HG03159 (cell line): ENCODE measurements at regions not wholly inside any gene's neighbourhood (a gene's known extent, or its start where the extent isn't known, plus 50 kb on each side); places are given as distances from the start of the nearest gene placed in this dataset.
"Not testable (repeated sequence)": the region's sequence is repeated elsewhere in the genome, so short reads cannot be mapped to it uniquely, and the experiment has no call there.

Source experiments
- ATAC-seq: cut with Tn5 transposase; IDR thresholded peaks from one replicate; pipeline ENCODE4 v1.9.1; 2021; ENCODE audit warnings: mild to moderate bottlenecking, moderate library complexity; ENCODE audit not compliant: unreplicated experiment

DNA sequence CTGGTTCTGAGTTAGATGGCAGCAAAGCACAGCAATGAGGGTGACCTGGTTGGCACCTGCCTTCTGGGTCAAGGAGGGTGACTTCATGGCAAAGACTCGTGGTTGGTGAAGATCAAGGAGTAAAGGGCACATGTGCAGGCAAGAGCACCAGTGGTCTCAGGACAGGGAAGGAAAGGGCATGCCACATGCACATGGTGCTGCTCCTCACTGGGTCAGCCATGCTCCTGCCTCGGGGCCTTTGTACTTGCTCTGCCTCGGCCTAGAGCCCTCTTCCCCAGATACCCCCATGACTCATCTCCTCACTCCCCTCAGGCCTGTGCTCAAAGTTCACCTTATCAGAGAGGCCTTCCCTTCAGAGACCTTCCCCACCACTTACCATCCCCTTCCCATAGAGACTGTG lies 106.7 kb upstream of the KDM7A start:
- ATAC-seq = no peak

DNA sequence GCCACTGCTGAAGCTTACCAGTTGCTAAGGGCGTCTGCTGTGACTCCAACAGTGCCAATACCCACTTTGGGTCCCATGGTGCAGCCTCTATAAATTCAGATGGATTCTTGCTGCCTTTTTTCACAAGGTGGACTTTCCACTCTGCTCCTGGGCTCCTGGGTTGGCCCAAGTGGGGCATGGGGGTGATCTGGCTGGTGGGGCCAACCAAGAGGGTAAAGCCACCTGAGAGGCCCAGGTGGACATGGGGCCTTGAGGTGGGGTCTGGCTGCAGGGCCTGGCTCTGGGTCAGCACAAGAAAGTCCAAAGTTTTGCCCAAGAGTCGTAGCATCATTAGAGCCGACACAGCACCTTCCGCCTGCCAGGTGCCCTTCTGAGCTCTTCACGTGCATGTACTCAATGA lies 105.2 kb upstream of the KDM7A start:
- no peak for ATAC-seq

DNA sequence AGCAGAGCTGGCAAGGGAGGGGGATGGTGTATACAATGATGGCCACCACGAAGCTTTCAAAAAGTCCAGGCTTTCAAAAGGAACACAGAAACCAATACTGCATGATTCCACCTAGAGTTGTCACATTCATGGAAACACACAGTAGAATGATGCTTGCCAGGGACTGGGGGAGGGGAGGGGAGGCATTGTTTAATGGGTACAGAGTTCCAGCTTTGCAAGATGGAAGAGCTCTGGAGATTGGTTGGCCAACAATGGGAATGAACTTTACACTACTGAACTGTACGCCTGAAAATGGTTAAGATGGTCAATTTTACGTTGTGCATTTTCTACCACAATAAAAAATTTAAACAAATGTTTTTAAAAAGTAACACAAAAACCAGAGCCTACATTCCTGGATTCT lies 104.5 kb upstream of the KDM7A start:
- ATAC-seq = no peak

DNA sequence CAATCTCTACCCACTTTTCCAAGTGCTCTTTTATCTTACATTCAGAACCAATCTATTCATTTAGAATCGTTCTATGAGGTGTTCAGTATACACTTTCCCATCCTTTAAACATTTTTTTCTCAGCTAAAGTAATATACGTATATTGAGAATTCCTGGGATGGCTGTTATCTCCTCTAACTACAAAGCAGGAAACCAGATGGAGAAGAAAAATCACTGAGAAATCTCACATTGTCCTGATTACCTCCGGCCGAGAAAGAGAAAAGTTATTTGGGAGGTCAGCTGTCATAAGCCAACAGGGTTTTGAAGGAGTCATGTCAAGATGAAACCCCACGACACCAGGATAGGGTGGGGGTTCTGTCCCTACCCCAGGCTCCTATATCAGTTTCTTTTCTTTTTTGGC lies 99.2 kb upstream of the KDM7A start:
- no peak for ATAC-seq

DNA sequence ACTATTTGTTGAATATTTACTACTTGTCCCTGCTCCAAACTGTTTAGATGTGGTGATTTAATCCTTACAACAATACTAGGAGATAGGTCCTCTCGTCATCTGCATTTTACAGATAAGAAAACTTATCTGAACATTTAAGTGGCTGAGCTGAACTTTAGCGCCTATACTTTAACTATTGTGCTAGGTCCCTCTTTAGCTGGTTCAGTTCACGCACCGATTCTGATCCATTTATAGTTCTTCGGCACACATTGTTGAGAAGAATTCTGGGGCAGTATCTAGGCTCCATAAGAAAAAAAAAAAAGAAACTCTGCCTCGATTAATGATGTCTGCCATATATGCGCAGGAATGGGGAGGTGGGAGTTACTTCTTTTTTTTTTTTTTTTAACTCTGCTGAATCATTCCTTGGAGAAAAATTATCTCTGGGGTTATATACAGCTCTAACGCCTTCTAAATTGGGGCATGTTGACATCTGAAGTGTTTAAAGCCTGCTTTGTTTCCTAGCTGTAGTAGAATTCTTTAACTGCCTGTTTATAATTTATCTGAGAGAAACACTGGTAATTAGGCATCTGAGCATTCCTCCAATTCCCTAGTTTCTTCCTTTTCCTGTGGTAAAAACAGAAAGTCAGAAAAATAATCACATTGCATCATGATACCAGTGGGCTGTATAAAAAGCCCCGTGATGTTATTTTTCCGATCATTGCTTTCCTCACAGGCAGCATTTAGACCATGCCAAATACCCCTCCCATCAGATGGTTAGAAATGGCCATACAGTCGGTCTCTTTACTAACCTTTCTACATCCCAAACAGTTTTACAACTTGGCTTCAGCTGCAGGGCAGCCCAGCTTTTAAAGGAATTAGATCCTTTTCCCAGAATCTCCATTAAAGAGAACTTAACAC lies 98.5 kb upstream of the KDM7A start:
- ATAC-seq = no peak

DNA sequence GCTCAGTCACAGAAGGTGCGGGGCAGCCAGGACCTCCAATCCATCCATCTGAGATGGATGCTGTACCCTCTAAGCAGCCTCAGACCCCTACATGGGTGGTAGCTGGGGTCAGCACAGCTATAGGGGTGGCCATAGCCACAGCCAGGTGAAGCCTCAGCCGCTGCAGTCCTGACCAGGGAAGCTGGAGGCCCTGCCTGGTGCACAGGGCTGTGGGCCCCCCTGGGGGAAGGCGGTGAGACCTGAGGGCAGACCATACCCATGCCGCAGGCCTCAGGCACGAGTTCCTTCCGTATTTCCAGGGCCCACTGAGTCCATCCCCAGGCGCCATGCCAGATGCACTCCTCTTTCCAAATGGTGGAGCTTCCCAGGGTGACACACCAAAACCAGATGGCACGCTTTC lies 96.6 kb upstream of the KDM7A start:
- ATAC-seq = no peak

DNA sequence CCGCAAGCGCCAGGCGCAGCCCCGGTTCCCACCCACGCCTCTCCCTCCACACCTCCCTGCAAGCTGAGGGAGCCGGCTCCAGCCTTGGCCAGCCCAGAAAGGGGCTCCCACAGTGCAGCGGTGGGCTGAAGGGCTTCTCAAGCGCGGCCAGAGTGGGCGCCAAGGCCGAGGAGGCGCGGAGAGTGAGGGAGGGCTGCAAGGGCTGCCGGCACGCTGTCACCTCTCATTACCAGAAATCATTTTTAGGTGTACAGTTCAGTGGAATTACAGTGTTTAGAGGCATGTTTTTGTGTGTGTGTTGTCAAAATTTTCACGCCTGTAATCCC lies 94.8 kb upstream of the KDM7A start:
- not testable (repeated sequence) for ATAC-seq

DNA sequence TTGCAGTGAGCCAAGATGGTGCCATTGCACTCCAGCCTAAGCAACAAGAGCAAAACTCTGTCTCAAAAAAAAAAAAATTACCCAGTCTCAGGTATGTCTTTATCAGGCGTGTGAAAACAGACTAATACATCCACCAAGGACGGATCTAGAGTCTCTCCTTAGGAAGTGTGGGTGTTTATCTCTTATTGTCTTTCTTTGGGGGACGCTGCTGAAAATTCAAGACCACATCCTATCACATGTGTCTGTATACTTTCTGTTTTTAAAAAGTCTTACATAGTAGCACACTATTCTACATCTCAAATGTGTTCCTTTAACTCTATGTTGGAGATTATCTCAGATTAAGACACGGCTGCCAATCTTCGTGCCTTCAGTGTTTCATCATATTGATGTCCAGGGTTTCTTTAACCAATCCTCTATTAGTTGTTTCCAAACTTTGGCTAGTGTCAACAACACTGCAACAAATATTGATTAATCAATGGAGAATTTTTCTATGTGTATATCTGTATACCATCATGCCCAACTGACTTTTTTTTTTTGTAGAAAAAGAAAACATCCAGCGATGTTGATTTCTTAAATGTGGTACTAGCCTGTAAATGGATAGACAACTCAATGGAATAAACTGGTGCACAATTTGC lies 92.3 kb upstream of the KDM7A start:
- no peak for ATAC-seq

DNA sequence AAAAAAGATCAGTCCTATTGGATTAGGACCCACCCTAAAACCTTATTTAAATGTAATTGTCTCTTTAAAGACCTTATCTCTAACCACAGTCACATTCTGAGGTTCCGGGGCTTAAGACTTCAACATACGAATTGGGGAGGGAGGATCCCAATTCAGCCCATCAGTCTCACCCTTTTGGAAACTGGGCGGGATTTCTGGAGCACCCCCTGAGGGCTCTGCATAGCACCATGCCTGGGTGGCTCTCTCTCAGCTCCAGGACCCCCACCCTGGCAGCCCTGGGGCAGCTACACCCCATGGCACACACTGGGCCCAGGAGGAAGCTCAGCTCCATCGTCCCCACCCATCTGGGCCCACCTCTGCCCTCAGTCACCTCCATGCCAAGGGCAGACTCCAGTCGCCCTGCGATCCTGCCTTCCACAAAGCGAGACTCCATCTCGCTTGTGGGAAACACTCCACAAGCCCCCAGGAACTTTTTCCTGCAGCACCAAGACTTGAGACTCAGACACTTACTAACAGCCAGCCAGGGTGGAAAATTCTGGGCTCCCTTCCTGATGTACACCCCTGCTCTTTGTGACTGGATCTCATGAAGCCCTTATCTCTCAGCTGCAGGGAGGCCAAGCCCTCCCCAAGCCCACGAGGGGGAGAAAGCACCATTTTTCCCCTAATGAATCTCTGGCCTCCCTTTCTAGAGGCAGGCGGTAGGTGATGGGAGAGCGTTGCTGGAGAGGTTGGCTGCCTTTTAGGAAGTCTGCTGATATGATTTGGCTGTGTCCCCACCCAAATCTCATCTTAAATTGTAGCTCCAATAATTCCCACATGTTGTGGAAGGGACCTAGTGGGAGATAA lies 90.8 kb upstream of the KDM7A start:
- ATAC-seq = no peak

DNA sequence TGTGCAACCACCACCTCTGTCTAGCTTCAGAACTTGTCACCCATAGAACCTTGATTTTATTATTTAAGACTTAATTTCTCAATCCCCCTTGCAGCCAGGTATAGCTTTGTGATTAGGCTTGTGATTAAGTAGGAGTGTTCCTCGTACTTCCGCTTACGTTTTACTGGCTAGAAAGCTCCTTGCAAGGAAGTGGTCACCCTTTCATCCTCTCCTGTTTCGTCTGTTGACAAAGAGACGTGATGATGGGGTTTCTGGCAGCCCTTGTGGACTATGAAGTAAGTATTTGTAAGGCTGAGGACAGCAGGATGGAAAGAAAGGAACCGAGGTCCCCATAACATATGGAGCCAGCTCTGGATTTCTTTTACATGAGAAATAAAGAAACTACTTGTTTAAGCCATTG lies 86.5 kb upstream of the KDM7A start:
- ATAC-seq = no peak

DNA sequence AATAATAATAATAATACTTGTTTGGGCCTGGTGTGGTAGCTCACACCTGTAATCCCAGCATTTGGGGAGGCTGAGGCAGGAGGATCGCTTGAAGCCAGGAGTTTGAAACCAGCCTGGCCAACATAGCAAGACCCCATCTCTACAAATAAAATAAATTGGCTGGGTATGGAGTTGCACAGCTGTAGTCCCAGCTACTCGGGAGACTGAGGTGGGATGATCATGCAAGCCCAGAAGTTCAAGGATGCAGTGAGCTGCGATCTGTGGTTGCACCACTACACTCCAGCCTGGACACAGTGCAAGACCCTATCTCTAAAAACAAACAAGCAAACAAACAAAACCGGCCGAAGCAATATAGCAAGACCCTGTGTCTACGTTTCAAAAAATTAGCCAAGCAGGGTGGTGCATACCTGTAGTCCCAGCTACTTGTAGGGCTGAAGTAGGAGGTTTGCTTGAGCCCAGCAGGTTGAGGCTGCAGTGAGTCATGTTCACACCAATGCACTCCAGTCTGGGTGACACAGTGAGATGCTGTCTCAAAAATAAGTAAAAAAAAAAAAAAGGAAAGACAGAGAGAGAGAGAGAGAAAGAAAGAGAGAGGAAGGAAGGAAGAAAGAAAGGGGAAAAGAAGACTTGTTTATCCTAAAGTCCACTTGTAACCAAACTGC lies 85.6 kb upstream of the KDM7A start:
- ATAC-seq = no peak

DNA sequence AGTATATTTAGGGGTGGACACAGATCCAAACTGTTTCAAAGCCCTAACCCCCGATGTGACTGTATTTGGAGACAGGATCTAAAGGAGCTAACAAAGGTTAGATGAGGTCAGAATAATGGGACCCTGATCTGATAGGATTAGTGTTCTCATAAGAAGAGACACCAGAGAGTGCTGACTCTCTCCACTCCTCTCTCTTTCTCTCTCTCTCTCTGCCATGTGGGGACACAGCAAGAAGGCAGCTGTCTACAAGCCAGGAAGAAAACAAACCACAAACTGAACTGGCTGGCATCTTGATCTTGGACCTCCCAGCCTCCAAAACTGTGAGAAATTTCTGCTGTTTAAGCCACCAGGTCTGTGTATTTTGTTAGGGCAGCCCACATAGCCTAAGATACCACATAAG lies 84.7 kb upstream of the KDM7A start:
- ATAC-seq = no peak

DNA sequence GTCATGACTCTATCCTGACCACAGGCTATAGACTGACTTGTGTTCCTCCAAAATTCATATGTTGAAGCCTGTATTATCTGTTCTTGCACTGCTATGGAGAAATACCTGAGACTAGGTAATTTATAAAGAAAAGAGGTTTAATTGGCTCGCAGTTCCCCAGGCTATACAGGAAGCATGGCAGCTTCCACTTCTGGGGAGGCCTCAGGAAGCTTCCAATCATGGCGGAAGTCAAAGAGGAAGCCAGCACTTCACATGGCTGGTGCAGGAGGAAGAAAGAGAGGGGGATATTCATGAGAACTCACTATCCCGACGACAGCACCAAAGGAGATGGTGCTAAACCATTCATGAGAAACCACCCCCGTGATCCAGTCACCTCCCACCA lies 84.3 kb upstream of the KDM7A start:
- ATAC-seq = no peak

DNA sequence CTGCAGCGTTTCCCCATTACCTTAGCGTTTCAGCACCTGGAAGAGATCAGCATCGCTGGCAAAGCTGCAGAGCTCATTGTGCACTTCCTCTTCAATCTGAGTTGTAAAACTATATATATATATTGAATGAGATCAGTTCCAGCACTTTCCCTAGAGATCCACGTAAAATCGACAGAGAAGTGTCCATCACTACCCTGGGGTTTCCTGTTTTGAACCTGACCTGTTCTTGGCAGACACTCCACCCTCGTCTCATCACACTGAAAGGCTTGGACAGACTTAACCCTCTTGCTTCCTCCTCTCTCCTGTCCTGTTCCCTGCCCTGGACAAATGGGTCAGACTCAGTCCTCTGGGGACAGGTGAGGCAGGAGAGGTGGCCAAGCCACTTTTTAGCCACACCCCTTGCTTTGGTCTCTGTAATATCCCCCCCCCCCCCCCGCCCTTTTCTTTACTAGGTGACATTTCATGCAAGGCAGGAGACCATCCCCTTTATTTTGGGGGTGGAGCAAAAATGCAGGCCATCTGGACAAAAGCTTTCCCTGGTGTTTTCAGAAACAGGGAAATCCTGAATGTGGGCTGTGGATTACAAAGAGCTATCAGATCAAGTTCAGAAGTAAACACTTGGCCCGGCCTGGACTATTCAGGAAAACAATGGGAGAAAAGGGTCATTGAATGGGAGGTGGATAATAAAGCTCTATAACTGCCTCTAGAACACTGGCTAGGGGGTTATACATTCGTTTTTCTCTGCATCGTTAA lies 83.7 kb upstream of the KDM7A start:
- no peak for ATAC-seq

DNA sequence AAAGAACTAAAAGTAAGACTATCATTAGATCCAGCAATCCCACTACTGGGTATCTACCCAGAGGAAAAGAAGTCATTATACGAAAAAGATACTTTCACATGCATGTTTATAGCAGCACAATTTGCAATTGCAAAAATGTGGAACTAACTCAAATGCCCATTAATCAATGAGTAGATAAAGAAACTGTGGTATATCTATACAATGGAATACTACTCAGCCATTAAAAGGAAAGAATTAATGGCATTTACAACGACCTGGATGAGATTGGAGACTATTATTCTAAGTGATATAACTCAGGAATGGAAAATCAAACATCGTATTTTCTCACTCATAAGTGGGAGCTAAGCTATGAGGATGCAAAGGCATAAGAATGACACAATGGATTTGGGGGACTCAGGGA lies 80.5 kb upstream of the KDM7A start:
- ATAC-seq = not testable (repeated sequence)

DNA sequence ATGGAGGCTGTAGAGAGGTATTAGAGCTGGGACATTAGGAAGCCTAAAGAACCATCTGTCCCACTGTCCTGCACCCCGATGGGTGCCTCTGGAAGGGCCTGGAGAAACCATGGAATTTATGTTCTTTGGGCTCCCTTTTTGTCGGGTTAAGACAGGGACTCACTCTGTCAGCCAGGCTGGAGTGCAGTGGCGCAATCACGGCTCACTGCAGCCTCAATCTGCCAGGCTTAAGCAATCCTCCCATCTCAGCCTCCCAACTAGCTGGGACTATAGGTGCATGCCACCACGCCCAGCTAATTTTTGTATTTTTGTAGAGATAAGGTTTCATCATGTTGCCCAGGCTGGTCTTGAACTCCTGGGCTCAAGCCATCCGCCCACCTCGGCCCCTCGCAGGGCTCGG lies 78.2 kb upstream of the KDM7A start:
- not testable (repeated sequence) for ATAC-seq

DNA sequence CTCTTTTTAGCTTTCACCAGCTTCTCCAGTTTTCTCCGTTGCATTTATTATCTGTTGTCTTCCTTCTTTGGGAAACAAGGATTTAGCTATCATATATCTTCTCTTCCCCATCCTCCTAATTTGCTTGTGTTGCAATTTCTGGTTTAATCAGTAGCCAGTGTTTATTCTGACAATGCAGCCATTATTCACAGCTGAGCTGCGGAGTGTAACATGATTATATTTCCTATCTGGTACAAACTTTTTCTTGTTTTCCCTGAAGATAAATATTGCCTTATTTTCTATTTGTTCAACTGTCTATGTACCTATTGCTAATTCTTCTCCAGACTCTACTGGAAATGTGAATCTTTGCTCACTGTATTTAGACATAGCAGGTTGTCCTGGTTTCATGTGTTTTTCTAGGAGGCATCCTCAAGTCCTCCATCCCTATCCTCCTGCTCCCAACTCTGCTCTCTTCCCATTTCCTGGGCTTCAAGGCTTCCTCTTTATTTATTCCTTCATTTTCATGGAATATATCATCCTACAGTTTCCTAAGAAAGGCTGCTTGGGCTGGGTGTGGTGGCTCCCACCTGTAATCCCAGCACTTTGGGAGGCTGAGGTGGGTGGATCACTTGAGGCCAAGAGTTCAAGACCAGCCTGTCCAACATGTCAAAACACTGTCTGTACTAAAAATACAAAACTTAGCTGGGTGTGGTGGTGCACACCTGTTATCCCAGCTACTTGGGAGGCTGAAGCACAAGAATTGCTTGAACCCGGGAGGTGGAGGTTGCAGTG lies 72.4 kb upstream of the KDM7A start:
- no peak for ATAC-seq

DNA sequence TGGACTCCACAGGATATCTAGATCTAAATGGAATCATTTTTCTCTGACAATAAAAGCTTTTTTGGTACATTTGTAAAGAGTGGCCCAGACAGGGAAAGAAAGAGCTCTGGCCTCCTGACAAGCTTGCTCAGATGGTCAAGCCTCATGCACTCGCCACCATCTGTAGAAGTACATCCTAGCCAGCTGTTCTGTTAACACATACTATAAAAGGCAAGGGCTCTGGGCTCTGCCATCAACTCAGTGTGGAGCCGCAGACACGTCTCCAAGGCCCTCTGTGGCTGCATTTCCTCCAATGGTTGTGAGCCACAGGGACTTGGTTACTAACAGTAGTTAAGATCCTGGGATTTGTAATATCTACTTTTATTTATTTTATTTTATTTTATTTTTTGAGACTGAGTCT lies 70.8 kb upstream of the KDM7A start:
- ATAC-seq = no peak

DNA sequence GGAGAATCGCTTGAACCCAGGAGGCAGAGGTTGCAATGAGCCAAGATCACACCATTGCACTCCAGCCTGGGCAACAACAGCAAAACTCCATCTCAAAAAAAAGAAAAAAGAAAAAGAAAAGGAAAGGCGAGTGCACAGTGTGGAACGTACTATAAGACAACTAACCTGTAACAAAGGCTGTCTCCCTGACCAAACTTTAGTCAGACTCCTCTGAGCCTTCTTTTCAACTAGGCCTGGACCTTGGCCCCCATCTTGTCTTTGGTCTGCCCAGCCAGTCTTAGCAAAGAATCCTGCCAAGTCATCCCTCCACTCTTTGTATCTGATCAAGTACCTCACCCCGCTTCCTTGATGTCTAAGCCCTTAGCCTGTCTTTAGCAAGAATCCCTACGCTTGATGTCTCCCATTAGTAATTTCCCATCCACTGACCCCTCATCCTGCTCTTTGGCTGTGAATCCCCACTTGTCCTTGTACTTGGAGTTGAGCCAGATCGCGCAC lies 68.9 kb upstream of the KDM7A start:
- no peak for ATAC-seq
